ENCODE measurements at regions not wholly inside any gene's neighbourhood (a gene's known extent, or its start where the extent isn't known, plus 50 kb on each side); places are given as distances from the start of the nearest gene placed in this dataset.

DNA sequence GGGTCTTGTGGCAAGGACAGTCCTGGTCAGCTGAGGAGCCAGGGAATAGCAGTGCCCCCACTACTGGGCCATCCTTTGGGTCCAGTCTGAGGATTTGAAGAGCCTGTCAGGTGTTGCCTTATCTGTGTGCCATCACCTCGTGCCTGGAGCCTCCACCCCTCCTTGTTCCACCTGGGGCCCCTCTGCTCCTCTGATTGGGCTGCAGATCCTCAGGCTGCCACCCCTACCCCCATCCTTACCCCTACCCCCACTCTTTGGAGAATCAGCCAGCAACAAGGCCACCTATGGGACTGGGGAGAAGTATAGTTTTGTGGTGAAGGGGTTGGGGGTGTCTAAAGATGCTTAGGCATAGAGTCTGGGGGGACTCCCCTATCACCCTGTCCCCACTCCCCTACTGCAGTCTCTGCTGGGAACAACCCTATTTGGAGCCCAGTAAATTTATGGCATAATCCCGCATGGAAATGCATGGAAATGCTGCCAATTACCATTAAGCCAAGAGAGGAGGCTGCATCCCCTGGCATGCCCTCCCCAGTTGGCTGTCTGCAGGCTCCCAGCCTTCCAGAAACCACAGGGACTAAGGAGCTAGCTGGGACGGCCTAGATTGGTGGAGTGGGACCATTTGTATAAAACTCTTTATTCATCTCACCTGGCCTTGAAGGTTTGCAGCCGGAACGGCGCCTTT is 142.7 kb upstream of the CSF3R start:
- TF ChIP-seq, protein P1, sequence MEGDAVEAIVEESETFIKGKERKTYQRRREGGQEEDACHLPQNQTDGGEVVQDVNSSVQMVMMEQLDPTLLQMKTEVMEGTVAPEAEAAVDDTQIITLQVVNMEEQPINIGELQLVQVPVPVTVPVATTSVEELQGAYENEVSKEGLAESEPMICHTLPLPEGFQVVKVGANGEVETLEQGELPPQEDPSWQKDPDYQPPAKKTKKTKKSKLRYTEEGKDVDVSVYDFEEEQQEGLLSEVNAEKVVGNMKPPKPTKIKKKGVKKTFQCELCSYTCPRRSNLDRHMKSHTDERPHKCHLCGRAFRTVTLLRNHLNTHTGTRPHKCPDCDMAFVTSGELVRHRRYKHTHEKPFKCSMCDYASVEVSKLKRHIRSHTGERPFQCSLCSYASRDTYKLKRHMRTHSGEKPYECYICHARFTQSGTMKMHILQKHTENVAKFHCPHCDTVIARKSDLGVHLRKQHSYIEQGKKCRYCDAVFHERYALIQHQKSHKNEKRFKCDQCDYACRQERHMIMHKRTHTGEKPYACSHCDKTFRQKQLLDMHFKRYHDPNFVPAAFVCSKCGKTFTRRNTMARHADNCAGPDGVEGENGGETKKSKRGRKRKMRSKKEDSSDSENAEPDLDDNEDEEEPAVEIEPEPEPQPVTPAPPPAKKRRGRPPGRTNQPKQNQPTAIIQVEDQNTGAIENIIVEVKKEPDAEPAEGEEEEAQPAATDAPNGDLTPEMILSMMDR (IDR thresholded peaks at IDR 0.05; ENCODE audit: low read depth, low read length), result no peak
- H3K4me3 ChIP-seq (ENCODE audit: low read depth, low read length), result no peak overlapping the region
- in situ Hi-C loops (cut with HindIII; ENCODE audit: low sequenced_read_pairs), result no loop called here
- no peak for DNase-seq (ENCODE audit: low read depth, low spot score)

GRCh38 chr1:36624466-36624865 is 141.8 kb upstream of the CSF3R start:
- TF ChIP-seq, protein P1 (IDR thresholded peaks at IDR 0.05; ENCODE audit: low read depth, low read length), result no peak
- in situ Hi-C loops (cut with HindIII; ENCODE audit: low sequenced_read_pairs), result no loop called here
- no peak for DNase-seq (ENCODE audit: low read depth, low spot score)
- no peak overlapping the region for H3K4me3 ChIP-seq (ENCODE audit: low read depth, low read length)

- in situ Hi-C loops (cut with HindIII; ENCODE audit: low sequenced_read_pairs), result no loop called here
- TF ChIP-seq, protein P1 (IDR thresholded peaks at IDR 0.05; ENCODE audit: low read depth, low read length), result no peak
- H3K4me3 ChIP-seq (ENCODE audit: low read depth, low read length), result no peak overlapping the region
- no peak for DNase-seq (ENCODE audit: low read depth, low spot score)
These were observed 140.3 kb upstream of the CSF3R start for GRCh38 chr1:36622741-36623648.

DNA sequence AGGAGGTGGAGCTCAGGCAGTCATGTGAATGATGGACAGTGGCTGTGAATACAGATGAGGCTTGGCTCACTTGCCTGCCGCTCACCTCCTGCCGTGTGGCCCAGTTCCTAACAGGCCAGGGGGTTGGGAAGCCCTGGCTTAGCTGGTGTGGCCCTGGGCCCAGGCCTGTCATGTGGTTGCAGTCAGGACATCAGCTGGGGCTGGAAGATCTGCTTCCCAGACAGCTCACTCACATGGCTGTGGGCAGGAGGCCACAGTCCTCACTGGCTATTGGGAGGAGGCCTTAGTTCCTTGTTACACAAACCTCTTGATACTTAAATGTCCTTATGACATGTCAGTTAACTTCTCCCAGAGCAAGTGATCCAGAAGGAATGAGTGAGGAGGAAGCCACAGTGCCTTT is 138.8 kb upstream of the CSF3R start:
- no peak overlapping the region for H3K4me3 ChIP-seq (ENCODE audit: low read depth, low read length)
- no peak for DNase-seq (ENCODE audit: low read depth, low spot score)
- in situ Hi-C loops (cut with HindIII; ENCODE audit: low sequenced_read_pairs), result no loop called here
- TF ChIP-seq, protein P1 (IDR thresholded peaks at IDR 0.05; ENCODE audit: low read depth, low read length), result no peak

DNA sequence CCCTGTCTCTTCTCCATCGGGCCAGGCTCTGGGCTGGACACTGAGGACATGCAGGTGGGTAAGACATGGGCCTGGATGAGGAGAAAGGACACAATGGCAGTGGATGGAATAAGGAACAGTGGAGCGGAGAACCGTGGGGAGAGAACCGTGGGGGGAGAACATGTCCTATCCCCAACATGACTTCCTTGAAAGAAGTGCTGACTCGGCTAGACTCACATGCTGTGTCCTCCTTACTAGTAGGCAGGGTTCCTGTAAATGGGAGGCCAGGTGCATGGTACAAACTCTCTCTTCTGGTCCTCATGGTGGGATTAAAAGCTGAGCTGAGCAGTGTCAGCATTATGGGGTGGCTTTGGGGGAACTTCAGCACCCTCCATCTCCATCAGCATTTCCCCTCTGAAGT is 137.4 kb upstream of the CSF3R start:
- no peak overlapping the region for H3K4me3 ChIP-seq (ENCODE audit: low read depth, low read length)
- TF ChIP-seq, protein P1 (IDR thresholded peaks at IDR 0.05; ENCODE audit: low read depth, low read length), result no peak
- no peak for DNase-seq (ENCODE audit: low read depth, low spot score)
- in situ Hi-C loops (cut with HindIII; ENCODE audit: low sequenced_read_pairs), result no loop called here

DNA sequence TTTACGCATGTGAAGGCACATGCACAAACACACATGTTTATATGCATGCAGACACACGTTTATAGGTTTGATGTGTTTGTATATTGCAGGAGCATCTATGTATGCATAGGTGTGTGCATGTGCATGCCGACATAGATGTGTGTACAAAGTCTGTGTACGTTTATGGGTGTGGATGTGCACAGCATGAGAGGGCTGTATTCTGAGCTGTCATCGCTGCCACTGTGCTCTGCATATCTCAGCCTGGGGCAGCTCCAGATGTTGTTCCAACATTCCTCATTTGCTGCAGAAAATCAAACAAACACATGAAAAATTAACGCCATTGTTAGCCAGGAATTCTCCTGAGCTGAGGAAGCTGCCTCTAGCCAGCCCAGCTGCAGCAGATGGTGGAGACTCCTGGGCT is 132.3 kb upstream of the CSF3R start:
- no peak overlapping the region for H3K4me3 ChIP-seq (ENCODE audit: low read depth, low read length)
- TF ChIP-seq, protein P1 (IDR thresholded peaks at IDR 0.05; ENCODE audit: low read depth, low read length), result no peak
- no peak for DNase-seq (ENCODE audit: low read depth, low spot score)
- in situ Hi-C loops (cut with HindIII; ENCODE audit: low sequenced_read_pairs), result no loop called here
